Fibroblast of lung (primary cell): ENCODE measurements at regions not wholly inside any gene's neighbourhood (a gene's known extent, or its start where the extent isn't known, plus 50 kb on each side); places are given as distances from the start of the nearest gene placed in this dataset.

Source experiments
- CTCF ChIP-seq, 2 donors: IDR thresholded peaks in 1 of 2; conservative IDR thresholded peaks in 1 of 2; 1 replicate in 1 of 2; 2 replicates in 1 of 2; pipeline ENCODE4 v1.5.1; 2011 to 2012; ENCODE audit warnings: low read length in 2 of 2, control low read depth in 1 of 2, inconsistent platforms in 1 of 2, low read depth in 1 of 2, mild to moderate bottlenecking in 1 of 2
- EZH2 ChIP-seq: IDR thresholded peaks from 2 replicates; pipeline ENCODE4 v1.5.1; 2012; ENCODE audit warnings: low read length, control low read depth, mild to moderate bottlenecking; ENCODE audit errors: missing control alignments

- TF ChIP-seq CTCF (conservative IDR thresholded peaks at IDR 0.05 in 1 of 2, IDR thresholded peaks at IDR 0.05 in 1 of 2; ENCODE audit: low read depth in 1 of 2, low read length in 2 of 2) (peak; percentile 72 to 83), EZH2 (no peak)
These were observed 118.3 kb upstream of the CWC22 start for GRCh38 chr2:180125245-180125962.
